AG10803 (cell line): ENCODE measurements at regions not wholly inside any gene's neighbourhood (a gene's known extent, or its start where the extent isn't known, plus 50 kb on each side); places are given as distances from the start of the nearest gene placed in this dataset.

ENCODE experiments used
- DNase-seq: peaks from one replicate; pipeline ENCODE4 v3.0.0; 2010; ENCODE audit warnings: low read depth
- H3K4me3 ChIP-seq: 2 replicates; pipeline ENCODE4 v1.5.1; 2011; ENCODE audit warnings: mild to moderate bottlenecking, low read length, control low read depth
- CTCF ChIP-seq: conservative IDR thresholded peaks from 2 replicates; pipeline ENCODE4 v1.5.1; 2011; ENCODE audit warnings: mild to moderate bottlenecking, low read length, control low read depth, inconsistent platforms

GRCh38 chr9:90064971-90065370 is 460.2 kb downstream of the GADD45G start:
- H3K4me3 ChIP-seq: no peak overlapping the region
- no peak for TF ChIP-seq CTCF
- no peak for DNase-seq

- H3K4me3 ChIP-seq: no peak overlapping the region
- no peak for TF ChIP-seq CTCF
- DNase-seq: no peak
Measured at GRCh38 chr9:90065851-90066250, 461.0 kb downstream of the GADD45G start.

GRCh38 chr9:90069085-90069484 is 464.3 kb downstream of the GADD45G start:
- no peak for DNase-seq
- H3K4me3 ChIP-seq: no peak overlapping the region
- no peak for TF ChIP-seq CTCF

- DNase-seq: no peak
- H3K4me3 ChIP-seq: no peak overlapping the region
- TF ChIP-seq CTCF: no peak
Measured at GRCh38 chr9:90070056-90070455, 465.2 kb downstream of the GADD45G start.

GRCh38 chr9:90070469-90070868 is 465.7 kb downstream of the GADD45G start:
- no peak for TF ChIP-seq CTCF
- no peak overlapping the region for H3K4me3 ChIP-seq
- DNase-seq: no peak

GRCh38 chr9:90070931-90071660 is 466.3 kb downstream of the GADD45G start:
- no peak overlapping the region for H3K4me3 ChIP-seq
- no peak for DNase-seq
- no peak for TF ChIP-seq CTCF

GRCh38 chr9:90073186-90073945 is 468.6 kb downstream of the GADD45G start:
- H3K4me3 ChIP-seq: no peak overlapping the region
- TF ChIP-seq CTCF: no peak
- no peak for DNase-seq
